GM18502 (cell line): ENCODE measurements at regions not wholly inside any gene's neighbourhood (a gene's known extent, or its start where the extent isn't known, plus 50 kb on each side); places are given as distances from the start of the nearest gene placed in this dataset.
"Not testable (repeated sequence)": the region's sequence is repeated elsewhere in the genome, so short reads cannot be mapped to it uniquely, and the experiment has no call there.

ENCODE experiments used
- ATAC-seq: cut with Tn5 transposase; IDR thresholded peaks from one replicate; pipeline ENCODE4 v1.9.1; 2021; ENCODE audit warnings: mild to moderate bottlenecking; ENCODE audit not compliant: unreplicated experiment, poor library complexity

- no peak for ATAC-seq
Observed at GRCh38 chrX:45554736-45555135, 354.1 kb upstream of the DIPK2B start.

GRCh38 chrX:45553417-45553816 lies 352.7 kb upstream of the DIPK2B start:
- no peak for ATAC-seq

- ATAC-seq, result not testable (repeated sequence)
Observed at GRCh38 chrX:45546697-45547096, 346.0 kb upstream of the DIPK2B start.

GRCh38 chrX:45540181-45540580 lies 339.5 kb upstream of the DIPK2B start:
- ATAC-seq, result no peak

- ATAC-seq, result no peak
Observed at GRCh38 chrX:45537936-45538335, 337.3 kb upstream of the DIPK2B start.

- no peak for ATAC-seq
Observed at GRCh38 chrX:45527834-45528233, 327.2 kb upstream of the DIPK2B start.

GRCh38 chrX:45524805-45525204 lies 324.1 kb upstream of the DIPK2B start:
- ATAC-seq, result no peak

GRCh38 chrX:45524296-45524695 lies 323.6 kb upstream of the DIPK2B start:
- no peak for ATAC-seq

- no peak for ATAC-seq
Observed at GRCh38 chrX:45518552-45518951, 317.9 kb upstream of the DIPK2B start.

GRCh38 chrX:45517090-45517973 lies 316.7 kb upstream of the DIPK2B start:
- ATAC-seq, result no peak

GRCh38 chrX:45515262-45516215 lies 314.9 kb upstream of the DIPK2B start:
- ATAC-seq, result no peak

GRCh38 chrX:45513042-45513441 lies 312.4 kb upstream of the DIPK2B start:
- no peak for ATAC-seq

- no peak for ATAC-seq
Observed at GRCh38 chrX:45508454-45508853, 307.8 kb upstream of the DIPK2B start.

- ATAC-seq, result no peak
Observed at GRCh38 chrX:45506149-45506730, 305.6 kb upstream of the DIPK2B start.

- ATAC-seq, result no peak
Observed at GRCh38 chrX:45505214-45505613, 304.5 kb upstream of the DIPK2B start.

- not testable (repeated sequence) for ATAC-seq
Observed at GRCh38 chrX:45503787-45504362, 303.2 kb upstream of the DIPK2B start.

- ATAC-seq, result no peak
Observed at GRCh38 chrX:45502396-45502795, 301.7 kb upstream of the DIPK2B start.

GRCh38 chrX:45497290-45497689 lies 296.6 kb upstream of the DIPK2B start:
- no peak for ATAC-seq

GRCh38 chrX:45485719-45486118 lies 285.0 kb upstream of the DIPK2B start:
- ATAC-seq, result no peak

- no peak for ATAC-seq
Observed at GRCh38 chrX:45479835-45480422, 279.3 kb upstream of the DIPK2B start.
